8988T (cell line): ENCODE measurements at regions not wholly inside any gene's neighbourhood (a gene's known extent, or its start where the extent isn't known, plus 50 kb on each side); places are given as distances from the start of the nearest gene placed in this dataset.
"Not testable (repeated sequence)": the region's sequence is repeated elsewhere in the genome, so short reads cannot be mapped to it uniquely, and the experiment has no call there.

ENCODE experiments used
- DNase-seq: peaks from one replicate; pipeline ENCODE4 v3.0.0; 2011

DNA sequence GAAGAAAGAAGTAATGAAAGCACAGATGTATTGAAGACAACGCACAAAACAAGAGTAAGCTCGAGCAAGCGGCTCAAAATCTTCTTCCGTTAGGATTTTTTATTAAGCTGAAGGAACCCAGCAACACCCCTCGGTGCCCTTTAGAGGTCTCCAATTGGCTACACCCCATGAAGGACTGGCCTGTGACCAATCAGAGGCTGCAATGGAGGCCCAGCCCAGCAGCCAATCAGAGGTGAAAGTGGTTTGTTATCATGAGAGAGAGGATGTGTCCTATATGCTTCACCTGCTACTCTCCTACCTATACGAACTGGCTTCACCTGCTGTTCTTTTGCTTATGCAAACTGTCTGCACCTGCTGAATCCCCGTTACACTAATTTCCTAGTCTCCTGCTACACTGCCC lies 358.8 kb downstream of the C12orf50 start:
- DNase-seq: no peak

DNA sequence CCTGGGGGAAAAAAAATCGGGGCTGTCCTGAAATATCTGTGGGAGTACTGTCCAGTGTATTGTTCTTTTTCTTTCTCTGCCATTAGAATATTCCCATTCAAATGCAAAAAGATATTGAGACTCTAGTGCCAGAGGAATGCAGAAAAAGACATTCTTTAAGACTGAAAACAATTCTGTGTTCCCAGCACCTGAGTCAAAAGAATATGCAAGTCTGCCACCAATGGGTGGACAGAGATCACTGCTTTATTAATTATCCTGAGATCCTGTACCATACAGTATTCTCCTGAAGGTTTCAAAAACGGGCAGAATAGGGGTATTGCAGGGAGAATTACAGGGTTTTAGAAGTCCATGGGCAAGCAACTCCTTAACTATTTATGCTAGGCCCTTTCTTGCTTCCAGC lies 361.8 kb downstream of the C12orf50 start:
- no peak for DNase-seq

GRCh38 chr12:87661786-87662377 lies 367.3 kb downstream of the C12orf50 start:
- DNase-seq: no peak

DNA sequence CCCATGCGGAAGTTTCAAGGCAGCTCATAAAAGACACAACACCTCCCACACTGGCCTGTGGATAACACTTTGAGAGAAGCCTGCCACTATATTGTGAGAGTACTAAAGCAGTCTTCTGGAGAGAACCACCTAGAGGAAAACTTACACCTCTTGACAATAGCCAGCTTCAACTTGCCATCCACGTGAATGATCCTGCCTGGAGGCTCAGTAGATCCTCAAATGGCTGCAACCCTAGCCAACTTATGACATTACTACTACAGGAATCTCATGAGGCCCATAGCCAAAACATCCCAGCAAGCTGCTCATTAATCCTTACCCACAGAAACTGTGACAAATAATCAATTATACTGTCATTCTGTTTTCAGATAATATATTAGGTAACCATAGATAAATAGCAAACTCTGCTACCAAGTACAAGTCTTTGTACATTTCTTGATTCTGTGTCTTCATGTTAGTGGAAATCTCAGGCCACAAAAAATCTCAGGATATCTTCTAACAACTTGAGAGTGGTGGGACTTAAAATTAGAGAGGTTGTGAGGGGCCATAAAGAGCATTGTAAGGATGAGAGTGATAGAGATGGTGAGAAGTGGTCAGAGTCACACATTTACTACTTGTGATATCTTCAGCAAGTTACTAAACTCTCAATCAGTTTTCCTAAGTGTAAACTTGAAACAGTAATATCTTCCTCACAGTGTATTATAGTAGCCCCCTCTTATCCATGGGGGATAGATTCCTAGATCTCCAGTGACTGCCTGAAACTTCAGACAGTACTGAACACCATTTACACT lies 368.0 kb downstream of the C12orf50 start:
- no peak for DNase-seq

- DNase-seq: no peak
These were observed 368.9 kb downstream of the C12orf50 start for GRCh38 chr12:87660291-87660690.

DNA sequence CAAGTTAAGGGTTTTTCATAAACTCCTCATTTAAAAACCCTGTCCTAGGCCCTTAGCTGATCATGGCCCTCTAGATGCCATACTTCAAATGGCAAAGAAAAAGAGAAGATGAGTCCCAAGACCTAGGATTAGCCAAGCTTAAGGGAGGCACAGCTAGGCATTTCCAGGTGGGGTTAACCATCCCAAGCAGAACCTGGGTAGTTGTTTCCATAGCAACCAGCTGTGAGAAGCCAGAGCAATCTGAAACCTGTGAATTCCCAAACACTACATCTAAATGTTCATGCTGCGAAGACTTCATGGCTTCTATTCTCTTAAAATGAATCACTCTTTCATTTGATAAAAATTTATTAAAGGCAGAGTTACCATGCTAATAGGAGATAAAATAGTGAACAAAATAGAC lies 372.9 kb downstream of the C12orf50 start:
- DNase-seq: no peak

DNA sequence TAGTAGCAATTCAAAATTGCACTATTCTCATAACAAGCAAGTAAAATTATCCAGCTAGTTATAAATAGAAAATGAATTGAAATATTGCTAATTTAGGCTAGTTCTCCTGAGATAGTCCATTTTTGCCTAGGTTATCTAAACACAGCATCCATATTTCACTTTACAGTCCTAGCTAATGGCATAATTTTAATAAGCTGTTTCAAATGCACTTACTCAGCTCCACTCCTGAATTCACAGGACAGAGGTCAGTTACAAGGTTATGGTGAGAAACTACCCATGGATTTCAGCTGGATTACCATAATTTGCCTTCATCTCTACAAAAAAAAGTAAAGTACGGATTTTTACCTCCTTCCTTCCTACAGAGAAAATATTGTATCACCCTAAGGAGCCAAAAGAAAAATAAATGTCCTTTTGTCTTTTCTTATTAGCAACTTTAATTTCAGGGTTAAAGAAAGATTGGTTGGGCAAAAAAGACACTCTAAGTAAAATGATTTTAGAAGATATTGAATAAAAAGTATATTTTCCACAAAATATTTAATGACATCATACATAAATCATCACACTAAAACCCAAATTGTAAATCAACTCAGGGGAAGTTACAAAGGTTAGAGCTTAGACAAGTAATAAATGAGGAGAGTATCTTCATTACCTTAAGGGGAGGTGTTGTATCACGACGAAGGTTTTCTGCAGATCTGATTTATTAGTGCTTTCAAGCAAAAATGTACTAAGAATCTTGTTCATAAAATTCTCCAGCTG lies 377.4 kb downstream of the C12orf50 start:
- DNase-seq: no peak

GRCh38 chr12:87642245-87642644 lies 387.0 kb downstream of the C12orf50 start:
- DNase-seq: no peak

DNA sequence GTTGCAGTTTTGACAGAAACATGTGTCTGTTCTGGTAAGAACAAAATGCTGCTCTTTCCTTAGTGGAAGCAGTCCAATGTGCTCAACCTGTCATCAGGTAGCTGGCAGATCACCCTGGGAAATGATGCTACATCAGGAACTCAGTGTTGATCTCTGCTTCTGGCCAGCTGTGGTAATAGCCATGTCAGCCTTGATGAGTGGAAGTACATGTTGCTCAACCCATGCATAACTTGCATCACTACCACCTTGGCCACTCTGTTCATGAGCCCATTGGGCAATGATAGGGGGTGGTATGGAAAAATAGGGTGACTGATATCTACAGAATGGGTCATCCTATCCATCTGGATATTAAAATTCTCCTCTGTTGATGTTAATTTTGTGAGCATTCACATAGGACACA lies 411.0 kb downstream of the C12orf50 start:
- no peak for DNase-seq

DNA sequence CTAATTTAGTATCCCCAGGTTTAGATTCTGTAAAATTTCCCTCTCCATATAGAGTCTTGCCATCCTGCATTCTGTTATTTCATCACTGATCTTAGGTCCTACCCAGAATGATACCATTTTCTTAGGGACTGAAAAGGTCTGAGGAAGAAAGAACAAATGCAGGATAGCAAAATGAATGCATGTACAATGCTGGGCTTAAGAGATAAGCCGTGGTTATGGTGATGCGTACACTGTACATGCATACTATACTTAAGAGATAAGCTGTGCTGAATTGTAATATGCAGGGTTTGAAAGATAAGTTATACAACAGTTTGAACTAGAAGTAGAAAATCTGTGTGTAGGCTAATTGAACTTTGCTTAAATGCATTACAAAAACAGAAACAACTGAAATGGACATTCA lies 416.2 kb downstream of the C12orf50 start:
- DNase-seq: no peak

DNA sequence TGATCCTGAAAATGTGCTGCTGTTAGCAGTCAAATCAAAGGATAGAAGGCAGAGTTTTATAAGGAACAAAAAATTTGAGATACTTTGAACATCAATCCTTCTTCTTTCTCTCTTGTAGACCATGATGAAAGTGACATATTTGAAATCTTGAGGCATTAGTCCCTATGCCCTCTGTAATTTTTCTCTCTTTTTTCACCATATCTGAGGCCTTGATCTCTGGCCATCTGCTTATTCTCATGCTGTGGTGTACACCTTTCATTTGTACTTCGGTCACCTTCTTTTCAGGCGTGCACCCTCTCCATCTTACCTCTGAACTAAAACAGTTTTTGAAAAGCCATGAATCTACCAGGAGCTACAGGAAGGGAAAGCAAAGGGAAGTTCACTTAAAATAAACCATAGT lies 420.9 kb downstream of the C12orf50 start:
- no peak for DNase-seq

GRCh38 chr12:87603727-87604126 lies 425.5 kb downstream of the C12orf50 start:
- no peak for DNase-seq

DNA sequence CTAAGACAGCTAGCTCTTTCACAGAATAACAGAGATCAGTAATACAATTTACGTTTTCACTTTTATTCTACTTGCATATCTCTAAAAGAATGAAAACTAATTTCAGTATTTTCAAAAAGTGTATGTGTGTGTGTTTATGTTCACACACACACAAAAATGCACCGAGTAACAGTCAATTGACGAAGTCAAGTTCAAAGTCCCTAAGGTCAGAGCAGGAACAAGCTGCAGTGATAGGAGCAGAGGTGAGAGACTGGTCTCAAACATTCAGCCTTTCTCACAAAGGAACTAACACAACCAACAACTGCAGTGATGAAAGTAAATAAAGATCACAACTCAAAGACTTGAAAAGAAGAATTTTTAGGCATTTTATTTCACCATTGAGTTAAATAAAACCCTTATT lies 429.7 kb downstream of the C12orf50 start:
- no peak for DNase-seq

- no peak for DNase-seq
These were observed 432.1 kb downstream of the C12orf50 start for GRCh38 chr12:87597114-87597513.

- no peak for DNase-seq
These were observed 432.6 kb downstream of the C12orf50 start for GRCh38 chr12:87596636-87597035.

DNA sequence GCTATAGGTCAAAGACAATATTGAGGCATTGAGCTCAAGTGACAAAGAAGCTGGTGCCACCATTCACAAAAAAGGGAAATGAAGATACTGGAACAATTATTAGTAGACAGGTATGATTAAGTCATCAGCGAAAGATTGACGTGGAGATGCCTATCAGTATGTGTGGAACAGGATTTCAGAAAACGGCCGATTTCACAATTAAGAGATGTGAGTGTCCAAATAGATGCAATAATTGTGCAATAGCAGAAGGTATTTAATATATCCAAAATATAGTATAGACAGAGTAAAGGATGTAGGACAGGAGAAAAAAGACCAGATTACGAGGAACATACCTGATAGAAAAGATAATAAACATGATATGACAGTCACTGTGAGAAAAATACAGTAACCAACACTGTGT lies 433.1 kb downstream of the C12orf50 start:
- DNase-seq: no peak

- DNase-seq: no peak
These were observed 443.2 kb downstream of the C12orf50 start for GRCh38 chr12:87585882-87586557.

- not testable (repeated sequence) for DNase-seq
These were observed 450.1 kb downstream of the C12orf50 start for GRCh38 chr12:87579091-87579490.

- DNase-seq: no peak
These were observed 453.3 kb downstream of the C12orf50 start for GRCh38 chr12:87575906-87576305.

DNA sequence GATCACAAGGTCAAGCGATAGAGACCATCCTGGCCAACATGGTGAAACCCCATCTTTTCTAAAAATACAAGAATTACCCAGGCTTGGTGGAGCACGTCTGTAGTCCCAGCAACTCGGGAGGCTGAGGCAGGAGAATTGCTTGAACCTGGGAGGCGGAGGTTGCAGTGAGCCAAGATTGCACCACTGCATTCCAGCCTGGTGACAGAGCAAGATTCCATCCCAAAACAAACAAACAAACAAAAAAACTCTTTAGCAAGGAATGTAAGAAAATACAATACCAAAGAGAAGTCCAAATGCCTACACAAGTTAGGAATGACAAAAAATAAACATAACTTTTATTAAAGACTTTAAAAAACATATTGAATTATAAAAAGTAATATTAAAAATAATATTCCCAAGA lies 462.3 kb downstream of the C12orf50 start:
- not testable (repeated sequence) for DNase-seq

GRCh38 chr12:87556985-87557384 lies 472.2 kb downstream of the C12orf50 start:
- no peak for DNase-seq

DNA sequence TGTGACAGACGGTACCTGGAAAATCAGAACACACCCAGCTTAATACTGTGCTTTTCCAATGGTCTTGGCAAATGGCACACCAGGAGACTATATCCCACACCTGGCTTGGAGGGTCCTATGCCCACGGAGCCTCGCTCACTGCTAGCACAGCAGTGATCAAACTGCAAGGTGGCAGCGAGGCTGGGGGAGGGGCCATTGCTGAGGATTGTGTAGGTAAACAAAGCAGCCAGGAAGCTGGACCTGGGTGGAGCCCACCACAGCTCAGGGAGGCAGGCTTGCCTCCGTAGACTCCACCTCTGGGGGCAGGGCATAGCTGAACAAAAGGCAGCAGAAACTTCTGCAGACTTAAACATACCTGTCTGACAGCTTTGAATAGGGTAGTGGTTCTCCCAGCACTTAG lies 498.0 kb downstream of the C12orf50 start:
- not testable (repeated sequence) for DNase-seq

DNA sequence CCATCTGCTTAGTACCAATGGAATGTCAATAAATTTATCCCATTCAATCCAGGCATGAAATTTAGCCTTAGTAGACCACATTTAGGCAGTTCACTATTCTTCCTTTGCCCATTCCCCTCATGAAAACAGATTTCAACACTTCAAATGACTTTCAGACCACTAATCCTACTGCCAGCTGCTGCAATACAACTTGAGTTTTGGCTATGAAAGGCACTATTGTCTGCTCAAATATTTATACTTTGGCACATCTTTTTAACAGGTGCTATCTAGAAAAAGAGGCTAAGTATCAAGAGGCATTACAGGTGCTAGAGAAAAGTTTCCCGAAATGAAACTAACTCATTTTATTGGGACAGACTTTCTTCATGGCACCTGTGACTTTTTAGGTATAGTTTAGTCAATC lies 499.8 kb downstream of the C12orf50 start:
- DNase-seq: no peak
